Upper lobe of left lung (tissue), 6 donors: ENCODE measurements at regions not wholly inside any gene's neighbourhood (a gene's known extent, or its start where the extent isn't known, plus 50 kb on each side); places are given as distances from the start of the nearest gene placed in this dataset.

Source experiments
- ATAC-seq, 2 donors: fragments of 200-7000 bp; cut with Tn5 transposase; one replicate each; pipeline ENCODE4 v1.9.1; 2022; ENCODE audit warnings: mild to moderate bottlenecking in 2 of 2, moderate library complexity in 2 of 2; ENCODE audit not compliant: low FRiP score in 2 of 2
- DNase-seq, 2 donors: peaks; one replicate each; pipeline ENCODE4 v3.0.0-alpha.2; 2019 to 2020
- H3K27ac ChIP-seq, 4 donors: fragments of 200-600 bp; sonication (generic); one replicate each; pipeline ENCODE4 v1.5.1; 2016 to 2019
- H3K27me3 ChIP-seq, 4 donors: fragments of 200-600 bp; sonication (generic); one replicate each; pipeline ENCODE4 v1.5.1; 2017 to 2019
- H3K36me3 ChIP-seq, 4 donors: fragments of 200-600 bp; sonication (generic); one replicate each; pipeline ENCODE4 v1.5.1; 2016 to 2019
- H3K4me1 ChIP-seq, 4 donors: fragments of 200-600 bp; sonication (generic); one replicate each; pipeline ENCODE4 v1.5.1; 2018 to 2019
- H3K4me3 ChIP-seq, 4 donors: fragments of 200-600 bp; sonication (generic); one replicate each; pipeline ENCODE4 v1.5.1; 2017 to 2019; ENCODE audit warnings: mild to moderate bottlenecking in 2 of 4, moderate library complexity in 1 of 4
- H3K9me3 ChIP-seq, 4 donors: fragments of 200-600 bp; sonication (generic); one replicate each; pipeline ENCODE4 v1.5.1; 2018 to 2019
- CTCF ChIP-seq, 6 experiments: fragments of 450-650 bp in 4 of 6; fragments of 200-600 bp in 2 of 6; sonication (generic) in 2 of 6; IDR thresholded peaks; one replicate each; pipeline ENCODE4 v1.5.1; 2016 to 2019; ENCODE audit warnings: antibody characterized with exemption in 6 of 6
- EP300 ChIP-seq, 4 donors: sonication (generic); formaldehyde crosslinking; IDR thresholded peaks; one replicate each; pipeline ENCODE4 v1.5.1; 2017; ENCODE audit warnings: antibody characterized with exemption in 4 of 4, control low read depth in 2 of 4
- POLR2A ChIP-seq, 4 donors: fragments of 450-650 bp; IDR thresholded peaks; one replicate each; pipeline ENCODE4 v1.5.1; 2016 to 2017; ENCODE audit warnings: antibody characterized with exemption in 4 of 4, mild to moderate bottlenecking in 2 of 4
- POLR2AphosphoS5 ChIP-seq, 2 donors: sonication (generic); formaldehyde crosslinking; IDR thresholded peaks; one replicate each; pipeline ENCODE4 v1.5.1; 2017; ENCODE audit warnings: antibody characterized with exemption in 2 of 2
- WGBS, 2 donors: methylation state at CpG; one replicate each; pipeline ENCODE4 v1.1.5; 2017 to 2018; 5-methylcytosine and 5-hydroxymethylcytosine counted together
- donor health status: DM: no; HTN: no; CAD: no; lungs with moderate emphysema.
- donor health status: DM: no; HTN: yes; CAD: no; lungs with severe emphysema.

DNA sequence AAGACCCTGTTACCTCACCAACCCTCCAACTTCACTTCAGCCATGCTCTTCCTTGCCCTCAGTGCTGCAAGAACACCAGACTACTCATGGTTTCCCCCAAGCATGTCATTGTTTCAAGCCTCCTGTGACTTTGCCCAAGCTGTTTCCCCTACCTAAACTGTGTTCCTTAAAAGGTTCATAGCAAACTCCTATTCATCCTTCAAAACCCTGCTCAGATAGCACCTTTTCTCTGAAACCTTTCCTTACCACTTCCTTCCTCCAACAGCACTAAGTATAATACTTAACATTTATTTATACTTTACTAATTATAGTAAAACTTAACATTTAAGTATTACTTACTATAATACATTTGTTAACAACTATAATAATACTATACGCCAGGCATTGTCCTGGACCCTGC, 136.2 kb downstream of the CCT6B start:
- Histone ChIP-seq H3K27me3 (no peaks in the 10 kb centered on the region), H3K27ac (no peak overlapping the region), H3K4me3 (no peak overlapping the region), H3K4me1 (no peaks in the 10 kb centered on the region), H3K9me3 (no peaks in the 10 kb centered on the region), H3K36me3 (no peaks in the 10 kb centered on the region)
- WGBS, 2 donors: 91 to 96% methylated on average over 1 of the region's 1 CpG
- DNase-seq (no peak), ATAC-seq (no peak)
- no peak for TF ChIP-seq POLR2A (IDR thresholded peaks at IDR 0.05)
- no peak for TF ChIP-seq CTCF (IDR thresholded peaks at IDR 0.05)
- no peak for TF ChIP-seq POLR2AphosphoS5 (IDR thresholded peaks at IDR 0.05)
- TF ChIP-seq EP300 (IDR thresholded peaks at IDR 0.05): no peak

- Histone ChIP-seq H3K4me3 (no peak overlapping the region), H3K36me3 (no peaks in the 10 kb centered on the region), H3K27ac (no peak overlapping the region), H3K9me3 (no peaks in the 10 kb centered on the region), H3K27me3 (no peaks in the 10 kb centered on the region), H3K4me1 (no peaks in the 10 kb centered on the region)
- no peak for ATAC-seq
- no peak for TF ChIP-seq POLR2A (IDR thresholded peaks at IDR 0.05)
- TF ChIP-seq CTCF (IDR thresholded peaks at IDR 0.05): no peak
- no peak for TF ChIP-seq EP300 (IDR thresholded peaks at IDR 0.05)
- no peak for TF ChIP-seq POLR2AphosphoS5 (IDR thresholded peaks at IDR 0.05)
- 68 to 69% methylated on average over 5 to 6 of the region's 6 CpGs for WGBS, 2 donors
- no peak for DNase-seq
Measured at GRCh38 chr17:34823023-34823422, 138.2 kb downstream of the CCT6B start.

GRCh38 chr17:34822007-34822739, 139.1 kb downstream of the CCT6B start:
- H3K36me3 ChIP-seq: no peaks in the 10 kb centered on the region
- no peak overlapping the region for H3K27ac ChIP-seq
- WGBS, 2 donors: 70 to 73% methylated on average over 5 to 10 of the region's 10 CpGs
- H3K9me3 ChIP-seq: no peaks in the 10 kb centered on the region
- H3K27me3 ChIP-seq: no peaks in the 10 kb centered on the region
- TF ChIP-seq POLR2AphosphoS5 (IDR thresholded peaks at IDR 0.05) (no peak), POLR2A (IDR thresholded peaks at IDR 0.05) (no peak), CTCF (IDR thresholded peaks at IDR 0.05) (no peak), EP300 (IDR thresholded peaks at IDR 0.05) (no peak)
- no peak overlapping the region for H3K4me3 ChIP-seq
- ATAC-seq (no peak), DNase-seq (no peak)
- H3K4me1 ChIP-seq: no peaks in the 10 kb centered on the region

DNA sequence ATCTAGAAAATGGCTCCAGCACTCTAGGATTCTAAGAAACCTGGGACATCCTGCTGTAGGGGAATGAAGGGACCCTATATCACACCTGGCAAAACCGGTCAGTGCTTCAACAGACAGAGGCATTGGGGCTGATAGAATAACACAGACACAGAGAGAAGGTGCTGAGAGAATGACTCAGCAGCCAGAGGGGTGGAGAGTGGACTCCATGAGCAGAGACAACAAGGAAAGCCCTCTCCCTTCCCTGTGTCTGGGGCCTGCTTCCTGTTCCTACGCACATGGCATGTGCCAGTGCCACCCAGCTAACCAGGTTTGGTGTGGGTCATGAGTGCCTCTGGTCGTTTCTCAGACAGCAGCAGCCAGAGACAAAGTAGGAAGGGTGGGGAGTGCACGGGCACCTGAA, 140.3 kb downstream of the CCT6B start:
- ATAC-seq (no peak), DNase-seq (no peak)
- TF ChIP-seq POLR2A (IDR thresholded peaks at IDR 0.05) (no peak), EP300 (IDR thresholded peaks at IDR 0.05) (no peak), CTCF (IDR thresholded peaks at IDR 0.05) (no peak), POLR2AphosphoS5 (IDR thresholded peaks at IDR 0.05) (no peak)
- Histone ChIP-seq H3K36me3 (no peaks in the 10 kb centered on the region), H3K4me1 (no peaks in the 10 kb centered on the region), H3K4me3 (no peak overlapping the region), H3K27me3 (no peaks in the 10 kb centered on the region), H3K27ac (no peak overlapping the region), H3K9me3 (no peaks in the 10 kb centered on the region)
- 29 to 30% methylated on average over 4 of the region's 4 CpGs for WGBS, 2 donors

DNA sequence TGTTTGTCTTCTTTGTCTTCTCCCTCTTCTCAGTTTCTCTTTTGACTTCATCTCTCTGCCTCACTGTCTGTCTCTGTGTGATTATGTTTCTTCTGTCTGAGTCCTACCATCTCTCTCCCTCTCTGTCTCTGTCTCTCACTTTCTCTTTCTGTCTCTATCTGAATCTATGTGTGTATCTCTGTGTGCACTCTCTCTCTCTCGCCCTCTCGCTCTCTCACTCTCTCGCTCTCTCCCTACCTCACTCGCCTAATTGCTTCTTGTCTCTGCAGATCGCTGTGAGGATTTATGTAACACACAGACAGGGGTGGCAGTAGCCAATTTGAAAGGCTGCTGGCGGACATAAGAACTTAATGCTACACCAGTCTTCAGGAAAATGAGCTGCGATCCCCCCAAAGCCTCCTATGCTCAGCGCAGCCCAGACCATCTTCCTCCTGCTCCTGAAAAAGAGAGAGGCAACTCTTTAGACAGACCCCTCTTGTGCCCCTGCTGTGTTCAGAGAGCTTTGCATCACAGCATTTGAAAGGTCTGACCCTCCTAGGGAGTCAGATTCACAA, 140.9 kb downstream of the CCT6B start:
- Histone ChIP-seq H3K27ac (no peak overlapping the region), H3K4me1 (no peaks in the 10 kb centered on the region), H3K9me3 (no peaks in the 10 kb centered on the region), H3K36me3 (no peaks in the 10 kb centered on the region), H3K27me3 (no peaks in the 10 kb centered on the region), H3K4me3 (no peak overlapping the region)
- WGBS, 2 donors: 43% methylated on average over 8 of the region's 8 CpGs
- DNase-seq: no peak
- no peak for TF ChIP-seq CTCF (IDR thresholded peaks at IDR 0.05)
- no peak for TF ChIP-seq POLR2AphosphoS5 (IDR thresholded peaks at IDR 0.05)
- TF ChIP-seq POLR2A (IDR thresholded peaks at IDR 0.05): no peak
- no peak for TF ChIP-seq EP300 (IDR thresholded peaks at IDR 0.05)
- ATAC-seq: no peak
